ENCODE measurements at regions not wholly inside any gene's neighbourhood (a gene's known extent, or its start where the extent isn't known, plus 50 kb on each side); places are given as distances from the start of the nearest gene placed in this dataset.

- no peak for TF ChIP-seq CTCF (IDR thresholded peaks at IDR 0.05; ENCODE audit: low read depth, low read length)
- no peak for TF ChIP-seq POLR2A (IDR thresholded peaks at IDR 0.05; ENCODE audit: extremely low read depth, insufficient read length)
- no peak for TF ChIP-seq MAX (IDR thresholded peaks at IDR 0.05; ENCODE audit: low read depth, low read length)
Observed at GRCh38 chr2:118264232-118264990, 176.1 kb downstream of the INSIG2 start.
